ENCODE measurements at regions not wholly inside any gene's neighbourhood (a gene's known extent, or its start where the extent isn't known, plus 50 kb on each side); places are given as distances from the start of the nearest gene placed in this dataset.
A peak's percentile ranks its signal among the peaks of the same experiment; 100 is the strongest.
"Not testable (repeated sequence)": the region's sequence is repeated elsewhere in the genome, so short reads cannot be mapped to it uniquely, and the experiment has no call there.

DNA sequence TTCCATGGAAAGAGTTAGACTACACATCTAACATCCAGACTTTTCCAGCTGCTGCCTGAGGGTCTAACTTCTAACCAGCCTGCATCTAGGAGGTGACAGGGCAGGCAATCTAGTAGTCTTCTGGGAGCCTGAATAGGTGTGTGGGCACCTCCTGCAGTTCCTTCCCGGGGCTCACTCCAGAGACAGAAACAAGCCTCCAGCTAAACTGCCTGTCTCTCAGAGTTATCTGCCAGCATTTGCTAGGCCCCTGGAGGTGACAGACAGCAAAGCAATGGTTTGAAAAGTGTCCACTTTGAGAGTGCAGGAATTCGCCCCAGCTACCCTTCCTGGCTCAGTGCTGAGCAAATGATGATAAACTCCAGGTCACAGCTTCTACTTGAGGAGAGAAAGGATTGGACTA lies 240.5 kb upstream of the PRSS16 start:
- Histone ChIP-seq H3K4me3 (no peak overlapping the region), H3K4me1 (no peaks in the 10 kb centered on the region), H3K27me3 (ENCODE audit: low read depth) (no peaks in the 10 kb centered on the region), H3K36me3 (peaks cover 9% of the 10 kb centered on the region), H3K27ac (replicated peaks) (no peak overlapping the region), H3K9me3 (replicated peaks) (peaks cover 24% of the 10 kb centered on the region)
- no peak for DNase-seq
- TF ChIP-seq, protein P1, sequence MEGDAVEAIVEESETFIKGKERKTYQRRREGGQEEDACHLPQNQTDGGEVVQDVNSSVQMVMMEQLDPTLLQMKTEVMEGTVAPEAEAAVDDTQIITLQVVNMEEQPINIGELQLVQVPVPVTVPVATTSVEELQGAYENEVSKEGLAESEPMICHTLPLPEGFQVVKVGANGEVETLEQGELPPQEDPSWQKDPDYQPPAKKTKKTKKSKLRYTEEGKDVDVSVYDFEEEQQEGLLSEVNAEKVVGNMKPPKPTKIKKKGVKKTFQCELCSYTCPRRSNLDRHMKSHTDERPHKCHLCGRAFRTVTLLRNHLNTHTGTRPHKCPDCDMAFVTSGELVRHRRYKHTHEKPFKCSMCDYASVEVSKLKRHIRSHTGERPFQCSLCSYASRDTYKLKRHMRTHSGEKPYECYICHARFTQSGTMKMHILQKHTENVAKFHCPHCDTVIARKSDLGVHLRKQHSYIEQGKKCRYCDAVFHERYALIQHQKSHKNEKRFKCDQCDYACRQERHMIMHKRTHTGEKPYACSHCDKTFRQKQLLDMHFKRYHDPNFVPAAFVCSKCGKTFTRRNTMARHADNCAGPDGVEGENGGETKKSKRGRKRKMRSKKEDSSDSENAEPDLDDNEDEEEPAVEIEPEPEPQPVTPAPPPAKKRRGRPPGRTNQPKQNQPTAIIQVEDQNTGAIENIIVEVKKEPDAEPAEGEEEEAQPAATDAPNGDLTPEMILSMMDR (IDR thresholded peaks at IDR 0.05; ENCODE audit: borderline replicate concordance): no peak
- intact Hi-C loops (cut with micrococcal nuclease): no loop called here

DNA sequence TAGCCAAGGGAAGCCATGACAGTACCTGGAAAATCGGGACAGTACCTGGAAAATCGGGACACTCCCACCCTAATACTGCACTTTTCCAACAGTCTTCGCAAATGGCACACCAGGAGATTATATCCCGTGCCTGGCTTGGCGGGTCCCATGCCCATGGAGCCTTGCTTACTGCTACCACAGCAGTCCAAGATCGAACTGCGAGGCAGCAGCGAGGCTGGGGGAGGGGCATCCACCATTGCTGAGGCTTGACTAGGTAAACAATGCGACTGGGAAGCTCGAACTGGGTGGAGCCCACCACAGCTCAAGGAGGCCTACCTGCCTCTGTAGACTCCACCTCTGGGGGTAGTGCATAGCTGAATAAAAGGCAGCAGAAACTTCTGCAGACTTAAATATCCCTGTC lies 238.9 kb upstream of the PRSS16 start:
- DNase-seq; H3K27me3 ChIP-seq (ENCODE audit: low read depth); H3K27ac ChIP-seq (replicated peaks); H3K4me1 ChIP-seq; H3K36me3 ChIP-seq; H3K4me3 ChIP-seq; intact Hi-C loops (cut with micrococcal nuclease): not testable (repeated sequence)
- peaks cover 29% of the 10 kb centered on the region for H3K9me3 ChIP-seq (replicated peaks)

DNA sequence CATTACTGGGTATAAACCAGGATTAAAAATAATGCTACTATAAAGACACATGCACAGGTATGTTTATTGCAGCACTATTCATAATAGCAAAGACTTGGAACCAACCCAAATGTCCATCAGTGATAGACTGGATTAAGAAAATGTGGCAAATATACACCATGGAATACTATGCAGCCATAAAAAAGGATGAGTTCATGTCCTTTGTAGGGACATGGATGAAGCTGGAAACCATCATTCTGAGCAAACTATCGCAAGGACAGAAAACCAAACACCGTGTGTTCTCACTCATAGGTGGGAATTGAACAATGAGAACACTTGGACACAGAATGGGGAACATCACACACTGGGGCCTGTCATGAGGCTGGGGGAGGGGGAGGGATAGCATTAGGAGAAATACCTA lies 233.4 kb upstream of the PRSS16 start:
- intact Hi-C loops (cut with micrococcal nuclease); H3K4me3 ChIP-seq; H3K27ac ChIP-seq (replicated peaks); H3K4me1 ChIP-seq; H3K36me3 ChIP-seq; DNase-seq; H3K27me3 ChIP-seq (ENCODE audit: low read depth): not testable (repeated sequence)
- H3K9me3 ChIP-seq (replicated peaks): peaks cover 64% of the 10 kb centered on the region

DNA sequence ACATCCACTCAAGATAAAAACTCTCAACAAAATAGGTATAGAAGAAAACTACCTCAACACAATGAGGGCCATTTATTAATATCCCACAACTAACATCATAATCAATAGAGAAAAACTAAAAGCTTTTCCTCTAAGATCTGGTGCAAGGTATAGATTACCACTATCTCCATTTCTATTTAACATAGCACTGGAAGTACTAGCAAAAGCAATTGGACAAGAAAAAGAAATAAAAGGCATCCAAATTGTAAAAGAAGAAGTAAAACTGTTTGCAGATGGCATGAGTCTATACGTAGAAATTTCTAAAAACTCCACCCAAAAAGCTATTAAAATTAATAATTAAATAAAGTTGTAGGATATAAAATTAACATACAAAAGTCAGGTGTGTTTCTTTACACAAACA lies 230.8 kb upstream of the PRSS16 start:
- no peak for DNase-seq
- TF ChIP-seq, protein P1 (IDR thresholded peaks at IDR 0.05; ENCODE audit: borderline replicate concordance): no peak
- intact Hi-C loops (cut with micrococcal nuclease): no loop called here
- Histone ChIP-seq H3K4me3 (no peak overlapping the region), H3K36me3 (no peaks in the 10 kb centered on the region), H3K9me3 (replicated peaks) (peaks cover 53% of the 10 kb centered on the region), H3K27ac (replicated peaks) (no peak overlapping the region), H3K27me3 (ENCODE audit: low read depth) (no peaks in the 10 kb centered on the region), H3K4me1 (peaks cover 17% of the 10 kb centered on the region)

DNA sequence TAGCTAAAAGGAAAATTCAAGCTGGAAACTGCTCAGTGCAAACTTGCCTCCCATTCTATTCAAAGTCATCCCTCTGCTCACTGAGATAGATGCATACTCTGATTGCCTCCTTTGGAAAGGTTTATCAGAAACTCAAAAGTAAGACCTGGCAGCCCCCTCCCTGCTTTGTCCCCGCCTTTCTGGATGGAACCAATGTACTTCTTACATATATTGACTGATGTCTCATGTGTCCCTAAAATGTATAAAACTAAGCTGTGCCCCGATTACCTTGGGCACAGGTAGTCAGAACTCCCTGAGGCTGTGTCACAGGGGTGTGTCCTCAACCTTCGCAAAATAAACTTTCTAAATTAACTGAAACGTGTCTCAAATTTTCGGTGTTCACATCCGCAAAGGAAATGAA lies 229.1 kb upstream of the PRSS16 start:
- H3K27ac ChIP-seq (replicated peaks); H3K36me3 ChIP-seq; DNase-seq; H3K4me3 ChIP-seq; intact Hi-C loops (cut with micrococcal nuclease); H3K27me3 ChIP-seq (ENCODE audit: low read depth): not testable (repeated sequence)
- Histone ChIP-seq H3K4me1 (peaks cover 17% of the 10 kb centered on the region), H3K9me3 (replicated peaks) (peaks cover 49% of the 10 kb centered on the region)

DNA sequence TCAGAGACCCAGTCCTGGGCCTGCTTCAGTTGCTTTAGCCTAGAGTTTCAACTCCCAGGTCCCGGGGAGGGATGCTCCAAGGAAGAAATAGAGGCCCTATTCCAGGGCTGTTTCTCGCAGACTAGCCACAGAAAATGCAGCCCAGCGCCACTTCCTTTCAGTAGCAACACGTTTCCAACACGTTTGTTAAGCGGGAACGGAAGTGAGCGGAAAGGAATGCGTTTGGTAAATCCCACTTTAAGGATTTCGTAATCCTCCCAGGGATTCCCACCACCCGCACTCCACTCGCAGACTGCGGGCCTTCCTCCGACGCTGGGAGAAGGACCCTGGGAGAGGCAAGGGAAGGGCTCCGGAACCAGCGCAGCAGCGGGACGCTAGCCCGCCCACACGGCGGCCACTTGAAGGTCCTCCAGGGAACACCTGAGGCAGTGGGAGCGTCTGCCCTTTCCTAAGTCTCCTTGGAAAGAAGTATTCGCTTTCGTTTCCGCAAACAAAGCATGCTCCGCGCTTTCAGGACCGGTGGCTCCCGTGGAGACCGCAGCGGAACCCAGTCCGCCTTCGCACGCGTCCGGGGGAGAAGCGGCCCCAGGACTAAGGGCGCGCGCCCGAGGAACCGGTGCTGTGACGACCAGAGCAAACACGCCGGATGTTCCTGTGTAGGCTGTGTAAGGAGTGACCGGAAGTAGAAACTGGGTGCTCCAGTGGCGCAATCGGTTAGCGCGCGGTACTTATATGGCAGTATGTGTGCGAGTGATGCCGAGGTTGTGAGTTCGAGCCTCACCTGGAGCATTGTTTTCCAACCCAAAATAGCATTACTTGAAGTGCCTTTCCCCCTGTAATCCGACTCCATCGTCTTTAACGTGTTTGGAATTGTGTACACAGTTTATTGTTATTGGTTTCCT lies 227.6 kb upstream of the PRSS16 start:
- TF ChIP-seq, protein P1 (IDR thresholded peaks at IDR 0.05; ENCODE audit: borderline replicate concordance): no peak

DNA sequence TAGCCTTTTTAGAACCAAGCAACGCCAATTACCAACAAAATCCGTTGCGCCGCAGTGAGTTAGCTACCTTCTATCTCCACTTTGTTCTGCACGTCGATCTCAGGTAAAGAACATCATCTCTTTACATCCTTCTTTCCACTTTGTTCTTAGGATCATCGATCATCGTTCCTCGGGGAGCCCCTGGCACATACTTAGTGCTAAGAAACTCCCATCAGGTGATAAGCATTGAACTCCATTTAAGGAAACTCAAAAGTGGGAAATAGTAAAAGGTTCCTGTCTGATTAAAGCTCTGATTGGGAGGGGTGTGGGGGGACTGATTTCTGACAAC lies 227.0 kb upstream of the PRSS16 start:
- H3K27ac ChIP-seq (replicated peaks): peak overlapping the region; percentile 90
- intact Hi-C loops (cut with micrococcal nuclease): no loop called here

More for the DNA sequence above, 227.6 kb upstream of the PRSS16 start:
- peaks cover 17% of the 10 kb centered on the region for H3K4me1 ChIP-seq
- peaks cover 38% of the 10 kb centered on the region for H3K9me3 ChIP-seq (replicated peaks)
- no peaks in the 10 kb centered on the region for H3K36me3 ChIP-seq
- peak overlapping the region; percentile 90 for H3K27ac ChIP-seq (replicated peaks)
- peak overlapping the region; percentile 76 for H3K4me3 ChIP-seq
- intact Hi-C loops (cut with micrococcal nuclease): no loop called here
- H3K27me3 ChIP-seq (ENCODE audit: low read depth): no peaks in the 10 kb centered on the region
- DNase-seq: peak; percentile 79

More for the DNA sequence above, 227.0 kb upstream of the PRSS16 start:
- Histone ChIP-seq H3K4me1 (peaks cover 17% of the 10 kb centered on the region), H3K27me3 (ENCODE audit: low read depth) (no peaks in the 10 kb centered on the region), H3K9me3 (replicated peaks) (peaks cover 32% of the 10 kb centered on the region), H3K36me3 (no peaks in the 10 kb centered on the region), H3K4me3 (peak overlapping the region; percentile 76)
- DNase-seq: no peak
- TF ChIP-seq, protein P1 (IDR thresholded peaks at IDR 0.05; ENCODE audit: borderline replicate concordance): no peak
